HEK293 (cell line): ENCODE measurements at regions not wholly inside any gene's neighbourhood (a gene's known extent, or its start where the extent isn't known, plus 50 kb on each side); places are given as distances from the start of the nearest gene placed in this dataset.

Experiments used
- CTCF ChIA-PET: fragments of 350-600 bp; formaldehyde crosslinking; extraction: SDS; loops from one replicate; lab custom pipeline; 2021; ENCODE audit warnings: antibody characterized with exemption; lab: Yijun Ruan, JAX
- POLR2A ChIA-PET: fragments of 300-600 bp; formaldehyde crosslinking; extraction: SDS; loops from one replicate; lab custom pipeline; 2020; ENCODE audit warnings: antibody characterized with exemption, inconsistent platforms; lab: Yijun Ruan, JAX
- H3K27ac ChIP-seq: fragments of 200-500 bp; sonication (Bioruptor generic); 2 replicates; pipeline ENCODE4 v1.5.1; 2014; ENCODE audit warnings: low read depth, low read length, control low read depth, inconsistent platforms; ENCODE audit errors: extremely low read depth
- H3K36me3 ChIP-seq, 2 experiments: fragments of 200-500 bp in 1 of 2; sonication (Bioruptor generic) in 1 of 2; 1 replicate in 1 of 2; 2 replicates in 1 of 2; pipeline ENCODE4 v1.5.1; 2014 to 2017; ENCODE audit warnings: inconsistent platforms in 2 of 2, low read length in 2 of 2; ENCODE audit not compliant: control insufficient read depth in 2 of 2, insufficient read depth in 1 of 2
- H3K4me1 ChIP-seq: fragments of 200-500 bp; sonication (Bioruptor generic); 2 replicates; pipeline ENCODE4 v1.5.1; 2014; ENCODE audit warnings: mild to moderate bottlenecking, low read length, inconsistent platforms; ENCODE audit not compliant: control insufficient read depth, insufficient read depth
- H3K4me3 ChIP-seq: 2 replicates; pipeline ENCODE4 v1.5.1; 2011; ENCODE audit warnings: low read depth, mild to moderate bottlenecking, control low read depth, low read length, moderate library complexity
- H3K9me3 ChIP-seq: fragments of 200-500 bp; sonication (Bioruptor generic); 2 replicates; pipeline ENCODE4 v1.5.1; 2014; ENCODE audit warnings: low read depth, low read length, inconsistent platforms; ENCODE audit not compliant: control insufficient read depth, insufficient read depth
- MEIS1 ChIP-seq: sonication (generic); formaldehyde crosslinking; IDR thresholded peaks from 2 replicates; pipeline ENCODE4 v1.8.1; 2022; ENCODE audit warnings: missing genetic modification reagents, mild to moderate bottlenecking, borderline replicate concordance
- REPIN1 ChIP-seq: fragments of 450-650 bp; formaldehyde crosslinking; IDR thresholded peaks from 2 replicates; pipeline ENCODE4 v1.5.1; 2017; ENCODE audit warnings: missing biosample characterization, missing genetic modification characterization, low read depth
- SP3 ChIP-seq: fragments of 450-650 bp; formaldehyde crosslinking; IDR thresholded peaks from 2 replicates; pipeline ENCODE4 v1.5.1; 2016; ENCODE audit warnings: missing biosample characterization, missing genetic modification characterization
- YY1 ChIP-seq: fragments of 450-650 bp; formaldehyde crosslinking; IDR thresholded peaks from 2 replicates; pipeline ENCODE4 v1.5.1; 2018; ENCODE audit warnings: missing biosample characterization, missing genetic modification characterization
- ZBTB17 ChIP-seq: fragments of 450-650 bp; formaldehyde crosslinking; IDR thresholded peaks from 2 replicates; pipeline ENCODE4 v1.5.1; 2016; ENCODE audit warnings: missing biosample characterization, missing genetic modification characterization
- ZNF10 ChIP-seq: fragments of 450-650 bp; formaldehyde crosslinking; IDR thresholded peaks from 2 replicates; pipeline ENCODE4 v1.5.1; 2017; ENCODE audit warnings: missing biosample characterization, missing genetic modification characterization
- ZNF140 ChIP-seq: fragments of 450-650 bp; formaldehyde crosslinking; IDR thresholded peaks from 2 replicates; pipeline ENCODE4 v1.5.1; 2016; ENCODE audit warnings: missing biosample characterization, missing genetic modification characterization
- ZNF501 ChIP-seq: fragments of 450-650 bp; formaldehyde crosslinking; IDR thresholded peaks from 2 replicates; pipeline ENCODE4 v1.5.1; 2016; ENCODE audit warnings: missing biosample characterization, missing genetic modification characterization
- ZNF514 ChIP-seq: fragments of 450-650 bp; formaldehyde crosslinking; IDR thresholded peaks from 2 replicates; pipeline ENCODE4 v1.5.1; 2016; ENCODE audit warnings: missing biosample characterization, missing genetic modification characterization
- ZNF549 ChIP-seq: fragments of 450-650 bp; IDR thresholded peaks from 2 replicates; pipeline ENCODE4 v1.5.1; 2018; ENCODE audit warnings: missing biosample characterization, missing genetic modification characterization, mild to moderate bottlenecking, inconsistent platforms, moderate library complexity
- ZNF558 ChIP-seq: fragments of 450-650 bp; formaldehyde crosslinking; IDR thresholded peaks from 2 replicates; pipeline ENCODE4 v1.5.1; 2016; ENCODE audit warnings: missing biosample characterization, missing genetic modification characterization
- ZNF561 ChIP-seq: fragments of 450-650 bp; IDR thresholded peaks from 2 replicates; pipeline ENCODE4 v1.5.1; 2018; ENCODE audit warnings: missing biosample characterization, missing genetic modification characterization, borderline replicate concordance
- ZNF670 ChIP-seq: fragments of 450-650 bp; formaldehyde crosslinking; IDR thresholded peaks from 2 replicates; pipeline ENCODE4 v1.5.1; 2016; ENCODE audit warnings: missing biosample characterization, missing genetic modification characterization, low read depth
- ZNF701 ChIP-seq: fragments of 450-650 bp; formaldehyde crosslinking; IDR thresholded peaks from 2 replicates; pipeline ENCODE4 v1.5.1; 2016; ENCODE audit warnings: missing biosample characterization, missing genetic modification characterization
- ZSCAN30 ChIP-seq: fragments of 450-650 bp; IDR thresholded peaks from 2 replicates; pipeline ENCODE4 v1.5.1; 2018; ENCODE audit warnings: missing biosample characterization, mild to moderate bottlenecking, missing genetic modification characterization, moderate library complexity
- ZXDB ChIP-seq: fragments of 450-650 bp; formaldehyde crosslinking; IDR thresholded peaks from 2 replicates; pipeline ENCODE4 v1.5.1; 2016; ENCODE audit warnings: missing biosample characterization, missing genetic modification characterization
- TF ChIP-seq, protein P1 (sequence below): fragments of 450-650 bp; formaldehyde crosslinking; IDR thresholded peaks from 2 replicates; pipeline ENCODE4 v1.5.1; 2016; ENCODE audit warnings: missing biosample characterization, missing genetic modification characterization
- TF ChIP-seq, protein P2 (sequence below): fragments of 450-650 bp; formaldehyde crosslinking; IDR thresholded peaks from 2 replicates; pipeline ENCODE4 v1.5.1; 2016; ENCODE audit warnings: missing biosample characterization, missing genetic modification characterization
- TF ChIP-seq, protein P3 (sequence below): fragments of 450-650 bp; formaldehyde crosslinking; IDR thresholded peaks from 2 replicates; pipeline ENCODE4 v1.5.1; 2017; ENCODE audit warnings: missing biosample characterization, missing genetic modification characterization
- TF ChIP-seq, protein P4 (sequence below): fragments of 450-650 bp; formaldehyde crosslinking; IDR thresholded peaks from 2 replicates; pipeline ENCODE4 v1.5.1; 2016; ENCODE audit warnings: missing biosample characterization, missing genetic modification characterization, low read depth
- TF ChIP-seq, protein P5 (sequence below): fragments of 450-650 bp; formaldehyde crosslinking; IDR thresholded peaks from 2 replicates; pipeline ENCODE4 v1.5.1; 2016; ENCODE audit warnings: missing biosample characterization, missing genetic modification characterization
- TF ChIP-seq, protein P6 (sequence below): fragments of 450-650 bp; formaldehyde crosslinking; optimal IDR thresholded peaks from 2 replicates; pipeline ENCODE3; 2016; ENCODE audit warnings: missing biosample characterization, mild to moderate bottlenecking, missing genetic modification characterization

DNA sequence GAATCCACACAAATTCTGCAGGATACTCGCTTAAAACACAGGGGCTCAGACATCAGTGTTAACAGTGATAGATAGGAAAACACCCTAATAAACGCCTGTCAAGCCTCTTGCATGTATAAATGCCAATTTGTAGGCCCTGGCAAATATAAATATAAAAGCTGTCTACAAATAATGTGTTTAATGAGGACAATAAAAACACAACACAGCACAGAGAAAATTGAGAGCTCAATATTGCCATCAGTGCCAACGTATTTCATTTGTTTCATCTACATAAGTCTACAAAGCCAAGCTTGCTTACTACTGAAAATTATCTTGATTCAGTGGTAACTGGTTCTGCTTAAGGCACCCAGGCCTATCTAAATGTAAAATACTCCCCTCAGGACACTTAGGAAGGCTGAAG lies 1387.0 kb upstream of the TENM4 start:
- CTCF ChIA-PET: no interaction called here

DNA sequence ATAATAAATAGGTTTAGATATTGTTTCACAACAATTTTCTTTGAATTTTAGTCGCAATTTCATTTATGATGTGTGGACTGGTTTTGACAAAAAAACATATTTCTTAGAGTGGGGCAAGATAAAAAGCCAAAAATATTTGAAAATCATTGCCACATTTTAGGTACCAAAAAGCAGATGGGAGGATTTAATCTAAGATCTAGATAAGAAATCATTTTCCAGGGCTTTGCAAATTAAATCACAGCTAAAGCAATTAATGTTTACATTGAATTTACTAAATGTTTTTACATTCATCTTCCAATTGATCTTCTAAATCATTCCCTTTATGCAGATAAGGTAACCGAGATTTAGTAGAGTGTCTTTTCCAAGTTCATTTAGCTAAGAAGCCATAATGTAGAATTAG lies 1386.0 kb upstream of the TENM4 start:
- Histone ChIP-seq H3K4me1 (no peaks in the 10 kb centered on the region), H3K4me3 (no peak overlapping the region), H3K27ac (no peak overlapping the region), H3K36me3 (no peaks in the 10 kb centered on the region), H3K9me3 (no peaks in the 10 kb centered on the region)
- ChIA-PET POLR2A (no interaction called here), CTCF (no interaction called here)
- TF ChIP-seq ZBTB17 (tag by site-specific recombination) (no peak), ZNF140 (no peak), ZNF701 (no peak), ZNF10 (tag by site-specific recombination) (no peak), REPIN1 (tag by site-specific recombination) (no peak), ZXDB (tag by site-specific recombination) (no peak), ZSCAN30 (tag by site-specific recombination) (no peak), ZNF558 (tag by site-specific recombination) (no peak), ZNF514 (tag by site-specific recombination) (no peak), ZNF670 (no peak), ZNF561 (tag by site-specific recombination) (no peak), MEIS1 (CRISPR knock-in tag) (no peak)
- TF ChIP-seq, protein P1, sequence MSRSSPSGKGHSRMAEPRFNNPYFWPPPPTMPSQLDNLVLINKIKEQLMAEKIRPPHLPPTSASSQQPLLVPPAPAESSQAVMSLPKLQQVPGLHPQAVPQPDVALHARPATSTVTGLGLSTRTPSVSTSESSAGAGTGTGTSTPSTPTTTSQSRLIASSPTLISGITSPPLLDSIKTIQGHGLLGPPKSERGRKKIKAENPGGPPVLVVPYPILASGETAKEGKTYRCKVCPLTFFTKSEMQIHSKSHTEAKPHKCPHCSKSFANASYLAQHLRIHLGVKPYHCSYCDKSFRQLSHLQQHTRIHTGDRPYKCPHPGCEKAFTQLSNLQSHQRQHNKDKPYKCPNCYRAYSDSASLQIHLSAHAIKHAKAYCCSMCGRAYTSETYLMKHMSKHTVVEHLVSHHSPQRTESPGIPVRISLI (tag by site-specific recombination): no peak

More for the DNA sequence above, 1387.0 kb upstream of the TENM4 start:
- no peaks in the 10 kb centered on the region for H3K36me3 ChIP-seq
- no peak overlapping the region for H3K4me3 ChIP-seq
- no peak overlapping the region for H3K27ac ChIP-seq
- H3K9me3 ChIP-seq: no peaks in the 10 kb centered on the region
- TF ChIP-seq ZNF549: no peak
- POLR2A ChIA-PET: no interaction called here
- H3K4me1 ChIP-seq: no peaks in the 10 kb centered on the region

DNA sequence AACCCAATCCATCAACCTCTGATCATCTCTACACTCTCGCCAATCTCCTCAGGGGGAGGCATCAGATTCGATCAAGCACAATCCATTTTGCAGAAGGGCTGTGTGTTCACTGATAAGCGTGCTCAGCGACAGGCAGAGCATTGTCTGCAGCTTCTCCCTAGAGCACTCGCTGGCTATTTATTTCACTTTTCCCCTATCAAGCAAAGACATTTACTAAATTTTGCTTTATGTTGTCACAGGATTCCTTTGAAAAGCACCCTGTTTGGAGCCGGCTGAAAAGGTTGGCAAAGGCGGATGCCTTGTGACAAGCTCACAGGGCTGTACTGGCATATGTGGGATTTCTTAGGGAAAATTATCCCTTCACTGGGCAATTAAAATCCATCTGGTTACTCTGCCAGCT lies 1381.5 kb upstream of the TENM4 start:
- H3K9me3 ChIP-seq: no peaks in the 10 kb centered on the region
- TF ChIP-seq MEIS1 (CRISPR knock-in tag): no peak
- no peak for TF ChIP-seq ZSCAN30 (tag by site-specific recombination)
- TF ChIP-seq YY1 (tag by site-specific recombination): no peak
- TF ChIP-seq, protein P2, sequence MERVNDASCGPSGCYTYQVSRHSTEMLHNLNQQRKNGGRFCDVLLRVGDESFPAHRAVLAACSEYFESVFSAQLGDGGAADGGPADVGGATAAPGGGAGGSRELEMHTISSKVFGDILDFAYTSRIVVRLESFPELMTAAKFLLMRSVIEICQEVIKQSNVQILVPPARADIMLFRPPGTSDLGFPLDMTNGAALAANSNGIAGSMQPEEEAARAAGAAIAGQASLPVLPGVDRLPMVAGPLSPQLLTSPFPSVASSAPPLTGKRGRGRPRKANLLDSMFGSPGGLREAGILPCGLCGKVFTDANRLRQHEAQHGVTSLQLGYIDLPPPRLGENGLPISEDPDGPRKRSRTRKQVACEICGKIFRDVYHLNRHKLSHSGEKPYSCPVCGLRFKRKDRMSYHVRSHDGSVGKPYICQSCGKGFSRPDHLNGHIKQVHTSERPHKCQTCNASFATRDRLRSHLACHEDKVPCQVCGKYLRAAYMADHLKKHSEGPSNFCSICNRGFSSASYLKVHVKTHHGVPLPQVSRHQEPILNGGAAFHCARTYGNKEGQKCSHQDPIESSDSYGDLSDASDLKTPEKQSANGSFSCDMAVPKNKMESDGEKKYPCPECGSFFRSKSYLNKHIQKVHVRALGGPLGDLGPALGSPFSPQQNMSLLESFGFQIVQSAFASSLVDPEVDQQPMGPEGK: no peak
- TF ChIP-seq, protein P3, sequence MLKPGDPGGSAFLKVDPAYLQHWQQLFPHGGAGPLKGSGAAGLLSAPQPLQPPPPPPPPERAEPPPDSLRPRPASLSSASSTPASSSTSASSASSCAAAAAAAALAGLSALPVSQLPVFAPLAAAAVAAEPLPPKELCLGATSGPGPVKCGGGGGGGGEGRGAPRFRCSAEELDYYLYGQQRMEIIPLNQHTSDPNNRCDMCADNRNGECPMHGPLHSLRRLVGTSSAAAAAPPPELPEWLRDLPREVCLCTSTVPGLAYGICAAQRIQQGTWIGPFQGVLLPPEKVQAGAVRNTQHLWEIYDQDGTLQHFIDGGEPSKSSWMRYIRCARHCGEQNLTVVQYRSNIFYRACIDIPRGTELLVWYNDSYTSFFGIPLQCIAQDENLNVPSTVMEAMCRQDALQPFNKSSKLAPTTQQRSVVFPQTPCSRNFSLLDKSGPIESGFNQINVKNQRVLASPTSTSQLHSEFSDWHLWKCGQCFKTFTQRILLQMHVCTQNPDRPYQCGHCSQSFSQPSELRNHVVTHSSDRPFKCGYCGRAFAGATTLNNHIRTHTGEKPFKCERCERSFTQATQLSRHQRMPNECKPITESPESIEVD (tag by site-specific recombination): no peak
- no peak for TF ChIP-seq ZNF501 (tag by site-specific recombination)
- TF ChIP-seq, protein P4, sequence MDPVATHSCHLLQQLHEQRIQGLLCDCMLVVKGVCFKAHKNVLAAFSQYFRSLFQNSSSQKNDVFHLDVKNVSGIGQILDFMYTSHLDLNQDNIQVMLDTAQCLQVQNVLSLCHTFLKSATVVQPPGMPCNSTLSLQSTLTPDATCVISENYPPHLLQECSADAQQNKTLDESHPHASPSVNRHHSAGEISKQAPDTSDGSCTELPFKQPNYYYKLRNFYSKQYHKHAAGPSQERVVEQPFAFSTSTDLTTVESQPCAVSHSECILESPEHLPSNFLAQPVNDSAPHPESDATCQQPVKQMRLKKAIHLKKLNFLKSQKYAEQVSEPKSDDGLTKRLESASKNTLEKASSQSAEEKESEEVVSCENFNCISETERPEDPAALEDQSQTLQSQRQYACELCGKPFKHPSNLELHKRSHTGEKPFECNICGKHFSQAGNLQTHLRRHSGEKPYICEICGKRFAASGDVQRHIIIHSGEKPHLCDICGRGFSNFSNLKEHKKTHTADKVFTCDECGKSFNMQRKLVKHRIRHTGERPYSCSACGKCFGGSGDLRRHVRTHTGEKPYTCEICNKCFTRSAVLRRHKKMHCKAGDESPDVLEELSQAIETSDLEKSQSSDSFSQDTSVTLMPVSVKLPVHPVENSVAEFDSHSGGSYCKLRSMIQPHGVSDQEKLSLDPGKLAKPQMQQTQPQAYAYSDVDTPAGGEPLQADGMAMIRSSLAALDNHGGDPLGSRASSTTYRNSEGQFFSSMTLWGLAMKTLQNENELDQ (tag by site-specific recombination): no peak
- TF ChIP-seq, protein P5, sequence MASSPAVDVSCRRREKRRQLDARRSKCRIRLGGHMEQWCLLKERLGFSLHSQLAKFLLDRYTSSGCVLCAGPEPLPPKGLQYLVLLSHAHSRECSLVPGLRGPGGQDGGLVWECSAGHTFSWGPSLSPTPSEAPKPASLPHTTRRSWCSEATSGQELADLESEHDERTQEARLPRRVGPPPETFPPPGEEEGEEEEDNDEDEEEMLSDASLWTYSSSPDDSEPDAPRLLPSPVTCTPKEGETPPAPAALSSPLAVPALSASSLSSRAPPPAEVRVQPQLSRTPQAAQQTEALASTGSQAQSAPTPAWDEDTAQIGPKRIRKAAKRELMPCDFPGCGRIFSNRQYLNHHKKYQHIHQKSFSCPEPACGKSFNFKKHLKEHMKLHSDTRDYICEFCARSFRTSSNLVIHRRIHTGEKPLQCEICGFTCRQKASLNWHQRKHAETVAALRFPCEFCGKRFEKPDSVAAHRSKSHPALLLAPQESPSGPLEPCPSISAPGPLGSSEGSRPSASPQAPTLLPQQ (tag by site-specific recombination): no peak
- TF ChIP-seq, protein P6, sequence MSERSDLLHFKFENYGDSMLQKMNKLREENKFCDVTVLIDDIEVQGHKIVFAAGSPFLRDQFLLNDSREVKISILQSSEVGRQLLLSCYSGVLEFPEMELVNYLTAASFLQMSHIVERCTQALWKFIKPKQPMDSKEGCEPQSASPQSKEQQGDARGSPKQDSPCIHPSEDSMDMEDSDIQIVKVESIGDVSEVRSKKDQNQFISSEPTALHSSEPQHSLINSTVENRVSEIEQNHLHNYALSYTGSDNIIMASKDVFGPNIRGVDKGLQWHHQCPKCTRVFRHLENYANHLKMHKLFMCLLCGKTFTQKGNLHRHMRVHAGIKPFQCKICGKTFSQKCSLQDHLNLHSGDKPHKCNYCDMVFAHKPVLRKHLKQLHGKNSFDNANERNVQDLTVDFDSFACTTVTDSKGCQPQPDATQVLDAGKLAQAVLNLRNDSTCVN (tag by site-specific recombination): no peak
- no peak for TF ChIP-seq SP3 (tag by site-specific recombination)
- CTCF ChIA-PET: no interaction called here

More for the DNA sequence above, 1381.5 kb upstream of the TENM4 start:
- Histone ChIP-seq H3K4me1 (no peaks in the 10 kb centered on the region), H3K27ac (no peak overlapping the region), H3K4me3 (no peak overlapping the region), H3K36me3 (no peaks in the 10 kb centered on the region)
- POLR2A ChIA-PET: no interaction called here
